NK-92 (cell line): ENCODE measurements at regions not wholly inside any gene's neighbourhood (a gene's known extent, or its start where the extent isn't known, plus 50 kb on each side); places are given as distances from the start of the nearest gene placed in this dataset.

Experiments
- DNase-seq: peaks from one replicate; lab custom pipeline; 2025; ENCODE audit not compliant: unreplicated experiment; lab: John Stamatoyannopoulos, UW

- no peak for DNase-seq
Observed at GRCh38 chr2:18800240-18800971, 211.0 kb upstream of the NT5C1B start.

GRCh38 chr2:18799397-18799796 lies 210.0 kb upstream of the NT5C1B start:
- no peak for DNase-seq

- DNase-seq: no peak
Observed at GRCh38 chr2:18797133-18797845, 207.9 kb upstream of the NT5C1B start.

- DNase-seq: no peak
Observed at GRCh38 chr2:18795906-18796305, 206.5 kb upstream of the NT5C1B start.

GRCh38 chr2:18792684-18793083 lies 203.3 kb upstream of the NT5C1B start:
- no peak for DNase-seq

- DNase-seq: no peak
Observed at GRCh38 chr2:18792226-18792629, 202.9 kb upstream of the NT5C1B start.

- no peak for DNase-seq
Observed at GRCh38 chr2:18791172-18791797, 201.9 kb upstream of the NT5C1B start.

- DNase-seq: no peak
Observed at GRCh38 chr2:18790509-18791171, 201.3 kb upstream of the NT5C1B start.

- DNase-seq: no peak
Observed at GRCh38 chr2:18788592-18788991, 199.2 kb upstream of the NT5C1B start.

GRCh38 chr2:18787726-18788125 lies 198.4 kb upstream of the NT5C1B start:
- DNase-seq: no peak

- no peak for DNase-seq
Observed at GRCh38 chr2:18784245-18784644, 194.9 kb upstream of the NT5C1B start.

GRCh38 chr2:18781541-18782280 lies 192.3 kb upstream of the NT5C1B start:
- DNase-seq: no peak

GRCh38 chr2:18777250-18777812 lies 188.0 kb upstream of the NT5C1B start:
- no peak for DNase-seq

- DNase-seq: no peak
Observed at GRCh38 chr2:18771212-18771611, 181.8 kb upstream of the NT5C1B start.

- DNase-seq: no peak
Observed at GRCh38 chr2:18763338-18763737, 174.0 kb upstream of the NT5C1B start.

- DNase-seq: no peak
Observed at GRCh38 chr2:18762667-18763066, 173.3 kb upstream of the NT5C1B start.

- DNase-seq: no peak
Observed at GRCh38 chr2:18754286-18754685, 164.9 kb upstream of the NT5C1B start.

GRCh38 chr2:18753722-18754121 lies 164.4 kb upstream of the NT5C1B start:
- DNase-seq: no peak

GRCh38 chr2:18752667-18753422 lies 163.5 kb upstream of the NT5C1B start:
- DNase-seq: no peak

GRCh38 chr2:18752022-18752493 lies 162.7 kb upstream of the NT5C1B start:
- no peak for DNase-seq
